ENCODE measurements at regions not wholly inside any gene's neighbourhood (a gene's known extent, or its start where the extent isn't known, plus 50 kb on each side); places are given as distances from the start of the nearest gene placed in this dataset.

DNA sequence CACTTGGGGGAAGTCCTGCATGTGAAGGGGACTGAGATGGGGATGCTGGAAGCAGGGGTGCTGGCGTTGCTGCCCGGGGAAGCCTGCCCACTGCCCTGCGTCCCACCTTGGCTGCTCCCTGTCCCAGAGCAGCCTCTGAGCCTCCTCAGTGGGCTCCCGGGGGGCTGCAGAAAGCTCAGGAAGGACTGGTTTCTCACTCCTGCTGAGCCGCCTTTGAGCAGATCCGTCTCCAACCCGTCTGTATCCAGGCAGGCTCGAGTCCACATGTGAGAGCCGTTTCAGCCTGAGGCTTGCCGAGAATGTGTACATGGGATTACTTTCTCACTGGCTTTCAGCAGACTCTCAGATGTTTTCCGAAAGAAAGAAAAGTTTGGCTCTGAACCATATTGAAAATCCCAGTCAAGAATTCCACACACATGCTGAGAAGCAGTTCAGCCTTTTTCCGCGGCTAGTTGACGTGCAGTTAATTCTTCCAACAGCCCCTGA, 95.3 kb upstream of the COL5A1 start:
- TF ChIP-seq, protein P1, sequence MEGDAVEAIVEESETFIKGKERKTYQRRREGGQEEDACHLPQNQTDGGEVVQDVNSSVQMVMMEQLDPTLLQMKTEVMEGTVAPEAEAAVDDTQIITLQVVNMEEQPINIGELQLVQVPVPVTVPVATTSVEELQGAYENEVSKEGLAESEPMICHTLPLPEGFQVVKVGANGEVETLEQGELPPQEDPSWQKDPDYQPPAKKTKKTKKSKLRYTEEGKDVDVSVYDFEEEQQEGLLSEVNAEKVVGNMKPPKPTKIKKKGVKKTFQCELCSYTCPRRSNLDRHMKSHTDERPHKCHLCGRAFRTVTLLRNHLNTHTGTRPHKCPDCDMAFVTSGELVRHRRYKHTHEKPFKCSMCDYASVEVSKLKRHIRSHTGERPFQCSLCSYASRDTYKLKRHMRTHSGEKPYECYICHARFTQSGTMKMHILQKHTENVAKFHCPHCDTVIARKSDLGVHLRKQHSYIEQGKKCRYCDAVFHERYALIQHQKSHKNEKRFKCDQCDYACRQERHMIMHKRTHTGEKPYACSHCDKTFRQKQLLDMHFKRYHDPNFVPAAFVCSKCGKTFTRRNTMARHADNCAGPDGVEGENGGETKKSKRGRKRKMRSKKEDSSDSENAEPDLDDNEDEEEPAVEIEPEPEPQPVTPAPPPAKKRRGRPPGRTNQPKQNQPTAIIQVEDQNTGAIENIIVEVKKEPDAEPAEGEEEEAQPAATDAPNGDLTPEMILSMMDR (IDR thresholded peaks at IDR 0.05), result no peak
- TF ChIP-seq EZH2phosphoT487 (IDR thresholded peaks at IDR 0.05) (no peak), EZH2 (IDR thresholded peaks at IDR 0.05) (no peak)
